ENCODE measurements at regions not wholly inside any gene's neighbourhood (a gene's known extent, or its start where the extent isn't known, plus 50 kb on each side); places are given as distances from the start of the nearest gene placed in this dataset.

- TF ChIP-seq POLR2A (IDR thresholded peaks at IDR 0.05; ENCODE audit: low read depth, low read length) (no peak), CTCF (conservative IDR thresholded peaks at IDR 0.05; ENCODE audit: low read depth, low read length) (no peak), BHLHE40 (IDR thresholded peaks at IDR 0.05; ENCODE audit: low read depth, low read length) (no peak), RFX5 (IDR thresholded peaks at IDR 0.05; ENCODE audit: low read depth, low read length) (no peak), ELK1 (IDR thresholded peaks at IDR 0.05; ENCODE audit: borderline replicate concordance, low read depth, low read length) (no peak), RAD21 (IDR thresholded peaks at IDR 0.05; ENCODE audit: low read length) (no peak), CEBPB (IDR thresholded peaks at IDR 0.05; ENCODE audit: low read depth, low read length) (no peak), MXI1 (IDR thresholded peaks at IDR 0.05; ENCODE audit: borderline replicate concordance, low read depth, low read length) (no peak), USF2 (IDR thresholded peaks at IDR 0.05; ENCODE audit: low read depth, low read length) (no peak), MAZ (IDR thresholded peaks at IDR 0.05; ENCODE audit: borderline replicate concordance, low read depth, low read length) (no peak), SMC3 (IDR thresholded peaks at IDR 0.05; ENCODE audit: low read depth, low read length) (no peak), NFE2L2 (IDR thresholded peaks at IDR 0.05; ENCODE audit: low read depth, low read length) (no peak), RCOR1 (IDR thresholded peaks at IDR 0.05; ENCODE audit: insufficient replicate concordance, low read length) (no peak), MAFK (IDR thresholded peaks at IDR 0.05; ENCODE audit: low read depth, low read length) (no peak)
Measured at GRCh38 chr9:107952773-107953172, 463.2 kb upstream of the KLF4 start.
